C4-2B (cell line): ENCODE measurements at regions not wholly inside any gene's neighbourhood (a gene's known extent, or its start where the extent isn't known, plus 50 kb on each side); places are given as distances from the start of the nearest gene placed in this dataset.

Experiments used
- CTCF ChIP-seq: fragments of 450-650 bp; conservative IDR thresholded peaks from 2 replicates; pipeline ENCODE4 v1.5.1; 2017; ENCODE audit warnings: mild to moderate bottlenecking
- ZFX ChIP-seq: fragments of 450-650 bp; IDR thresholded peaks from 2 replicates; pipeline ENCODE4 v1.6.1; 2017

- no peak for TF ChIP-seq CTCF
- TF ChIP-seq ZFX = no peak
Observed at GRCh38 chr2:53423465-53423864, 344.1 kb upstream of the CHAC2 start.
